ENCODE measurements at regions not wholly inside any gene's neighbourhood (a gene's known extent, or its start where the extent isn't known, plus 50 kb on each side); places are given as distances from the start of the nearest gene placed in this dataset.

- Mint-ChIP-seq H3K9me3 (peaks cover 4% of the 10 kb centered on the region; the same call in 1 of the 2 replicates), H3K36me3 (ENCODE audit: low read depth) (peaks cover 37% of the 10 kb centered on the region), H3K4me3 (peak overlapping the region; percentile 12; the same call in 1 of the 2 replicates), H3K4me1 (ENCODE audit: low read depth) (peaks cover 88% of the 10 kb centered on the region), H3K27me3 (ENCODE audit: insufficient read depth) (no peaks in the 10 kb centered on the region), H3K27ac (peak overlapping the region; percentile 44)
- TF ChIP-seq CTCF (IDR thresholded peaks at IDR 0.05) = no peak
- DNase-seq = peak; percentile 29
Observed at GRCh38 chr15:98071786-98072185, 111.3 kb downstream of the ARRDC4 start.

- H3K27me3 Mint-ChIP-seq (ENCODE audit: insufficient read depth) = no peaks in the 10 kb centered on the region
- peaks cover 39% of the 10 kb centered on the region for H3K36me3 Mint-ChIP-seq (ENCODE audit: low read depth)
- no peak overlapping the region for H3K4me3 Mint-ChIP-seq
- H3K4me1 Mint-ChIP-seq (ENCODE audit: low read depth) = peaks cover 60% of the 10 kb centered on the region
- peaks cover 4% of the 10 kb centered on the region; the same call in 1 of the 2 replicates for H3K9me3 Mint-ChIP-seq
- no peak overlapping the region for H3K27ac Mint-ChIP-seq
- no peak for TF ChIP-seq CTCF (IDR thresholded peaks at IDR 0.05)
- no peak for DNase-seq
Observed at GRCh38 chr15:98075441-98075840, 114.9 kb downstream of the ARRDC4 start.

- peak overlapping the region; percentile 21 for H3K4me3 Mint-ChIP-seq
- no peaks in the 10 kb centered on the region for H3K27me3 Mint-ChIP-seq (ENCODE audit: insufficient read depth)
- peak overlapping the region; percentile 91 for H3K27ac Mint-ChIP-seq
- H3K36me3 Mint-ChIP-seq (ENCODE audit: low read depth) = peaks cover 36% of the 10 kb centered on the region
- peaks cover 52% of the 10 kb centered on the region for H3K4me1 Mint-ChIP-seq (ENCODE audit: low read depth)
- no peak for DNase-seq
- TF ChIP-seq CTCF (IDR thresholded peaks at IDR 0.05) = no peak
- H3K9me3 Mint-ChIP-seq = peaks cover 4% of the 10 kb centered on the region; the same call in 1 of the 2 replicates
Observed at GRCh38 chr15:98076021-98076816, 115.7 kb downstream of the ARRDC4 start.

GRCh38 chr15:98077186-98077585 lies 116.7 kb downstream of the ARRDC4 start:
- Mint-ChIP-seq H3K4me3 (no peak overlapping the region), H3K27ac (peak overlapping the region; percentile 91), H3K36me3 (ENCODE audit: low read depth) (peaks cover 27% of the 10 kb centered on the region), H3K9me3 (peaks cover 4% of the 10 kb centered on the region; the same call in 1 of the 2 replicates), H3K4me1 (ENCODE audit: low read depth) (peaks cover 43% of the 10 kb centered on the region), H3K27me3 (ENCODE audit: insufficient read depth) (no peaks in the 10 kb centered on the region)
- DNase-seq = no peak
- TF ChIP-seq CTCF (IDR thresholded peaks at IDR 0.05) = no peak

- no peak overlapping the region for H3K27ac Mint-ChIP-seq
- no peak for TF ChIP-seq CTCF (IDR thresholded peaks at IDR 0.05)
- H3K4me1 Mint-ChIP-seq (ENCODE audit: low read depth) = peaks cover 30% of the 10 kb centered on the region
- 0 out of 2 replicates have a peak, but pooled peaks cover 5% of the 10 kb centered on the region for H3K36me3 Mint-ChIP-seq (ENCODE audit: low read depth)
- DNase-seq = no peak
- H3K4me3 Mint-ChIP-seq = no peak overlapping the region
- H3K27me3 Mint-ChIP-seq (ENCODE audit: insufficient read depth) = no peaks in the 10 kb centered on the region
- no peaks in the 10 kb centered on the region for H3K9me3 Mint-ChIP-seq
Observed at GRCh38 chr15:98080791-98081190, 120.3 kb downstream of the ARRDC4 start.

Data from HFFc6 (cell line).